Neural progenitor cell (in vitro differentiated cells): ENCODE measurements at regions not wholly inside any gene's neighbourhood (a gene's known extent, or its start where the extent isn't known, plus 50 kb on each side); places are given as distances from the start of the nearest gene placed in this dataset.

Experiments
- CTCF ChIP-seq: fragments of 200-600 bp; sonication (generic); IDR thresholded peaks from 2 replicates; pipeline ENCODE4 v1.5.1; 2017; ENCODE audit warnings: antibody characterized with exemption, mild to moderate bottlenecking
- EZH2phosphoT487 ChIP-seq: fragments of 200-600 bp; sonication (generic); IDR thresholded peaks from 2 replicates; pipeline ENCODE4 v1.6.1; 2017; ENCODE audit warnings: antibody characterized with exemption

GRCh38 chr2:46821600-46821999 is 94.0 kb downstream of the MCFD2 start:
- TF ChIP-seq CTCF (no peak), EZH2phosphoT487 (no peak)
